K562 (cell line): ENCODE measurements at regions not wholly inside any gene's neighbourhood (a gene's known extent, or its start where the extent isn't known, plus 50 kb on each side); places are given as distances from the start of the nearest gene placed in this dataset.

ENCODE experiments used
- BMI1 ChIP-seq: fragments of 150-350 bp; IDR thresholded peaks from 2 replicates; pipeline ENCODE4 v1.6.1; 2014; ENCODE audit warnings: low read length
- ELF1 ChIP-seq: fragments of 200-800 bp; sonication (Bioruptor generic); IDR thresholded peaks from 2 replicates; pipeline ENCODE4 v1.6.1; 2016; ENCODE audit warnings: missing genetic modification characterization, missing compliant biosample characterization
- EZH2 ChIP-seq: IDR thresholded peaks from 2 replicates; pipeline ENCODE4 v1.6.1; 2012; ENCODE audit warnings: low read depth, mild to moderate bottlenecking, inconsistent platforms, low read length, borderline replicate concordance
- HDAC1 ChIP-seq, 2 experiments: fragments of 450-650 bp; IDR thresholded peaks; 2 replicates each; pipeline ENCODE4 v1.6.1; 2016 to 2017; ENCODE audit warnings: inconsistent platforms in 1 of 2, mild to moderate bottlenecking in 1 of 2, moderate library complexity in 1 of 2
- MYNN ChIP-seq, 2 experiments: sonication (generic); formaldehyde crosslinking in 1 of 2; IDR thresholded peaks; 2 replicates each; pipeline versions ENCODE4 v1.5.0 to v1.6.1; 2016 to 2020; ENCODE audit warnings: antibody characterized with exemption in 1 of 2, missing genetic modification reagents in 1 of 2
- NCOA1 ChIP-seq: fragments of 450-650 bp; IDR thresholded peaks from 2 replicates; pipeline ENCODE4 v1.6.1; 2016; ENCODE audit warnings: low read depth
- PHB2 ChIP-seq: fragments of 450-650 bp; IDR thresholded peaks from 2 replicates; pipeline ENCODE4 v1.6.1; 2017; ENCODE audit warnings: low read depth
- RBFOX2 ChIP-seq: fragments of 200-400 bp; formaldehyde crosslinking; IDR thresholded peaks from 2 replicates; pipeline ENCODE4 v1.6.1; 2017; ENCODE audit warnings: low read depth, mild to moderate bottlenecking, low read length, moderate library complexity
- SIX5 ChIP-seq, 2 experiments: IDR thresholded peaks; 2 replicates each; pipeline ENCODE4 v1.6.1; 2011; ENCODE audit warnings: low read length in 2 of 2, borderline replicate concordance in 1 of 2, low read depth in 1 of 2, mild to moderate bottlenecking in 1 of 2, moderate library complexity in 1 of 2; ENCODE audit not compliant: insufficient read depth in 1 of 2
- SREBF1 ChIP-seq: fragments of 150-350 bp; IDR thresholded peaks from 2 replicates; pipeline ENCODE4 v1.6.1; 2014; ENCODE audit warnings: antibody characterized with exemption, low read depth, low read length, borderline replicate concordance
- TCF3 ChIP-seq: sonication (generic); formaldehyde crosslinking; IDR thresholded peaks from 2 replicates; pipeline ENCODE4 v1.4.0; 2020; ENCODE audit warnings: mild to moderate bottlenecking, missing genetic modification reagents
- TF ChIP-seq, protein P1 (sequence below): fragments of 250-450 bp; sonication (Bioruptor Pico); IDR thresholded peaks from 2 replicates; pipeline ENCODE4 v1.6.1; 2021; ENCODE audit warnings: mild to moderate bottlenecking
- TF ChIP-seq, protein P2 (sequence below): fragments of 250-450 bp; sonication (Bioruptor Pico); IDR thresholded peaks from 2 replicates; pipeline ENCODE4 v1.8.0; 2022; ENCODE audit warnings: inconsistent platforms
- TF ChIP-seq, protein P3 (sequence below): fragments of 250-450 bp; sonication (Bioruptor Pico); IDR thresholded peaks from 2 replicates; pipeline ENCODE4 v1.8.0; 2022; ENCODE audit warnings: inconsistent platforms, mild to moderate bottlenecking, moderate library complexity, borderline replicate concordance
- TF ChIP-seq, protein P4 (sequence below), 2 experiments: IDR thresholded peaks; 2 replicates each; pipeline ENCODE4 v1.6.1; 2012; ENCODE audit warnings: improper control_type of control experiment in 2 of 2, low read depth in 2 of 2, low read length in 2 of 2, borderline replicate concordance in 1 of 2
- TF ChIP-seq, protein P5 (sequence below): fragments of 250-450 bp; sonication (Bioruptor Pico); IDR thresholded peaks from 2 replicates; pipeline ENCODE4 v1.9.0; 2021; ENCODE audit warnings: mild to moderate bottlenecking, inconsistent platforms

DNA sequence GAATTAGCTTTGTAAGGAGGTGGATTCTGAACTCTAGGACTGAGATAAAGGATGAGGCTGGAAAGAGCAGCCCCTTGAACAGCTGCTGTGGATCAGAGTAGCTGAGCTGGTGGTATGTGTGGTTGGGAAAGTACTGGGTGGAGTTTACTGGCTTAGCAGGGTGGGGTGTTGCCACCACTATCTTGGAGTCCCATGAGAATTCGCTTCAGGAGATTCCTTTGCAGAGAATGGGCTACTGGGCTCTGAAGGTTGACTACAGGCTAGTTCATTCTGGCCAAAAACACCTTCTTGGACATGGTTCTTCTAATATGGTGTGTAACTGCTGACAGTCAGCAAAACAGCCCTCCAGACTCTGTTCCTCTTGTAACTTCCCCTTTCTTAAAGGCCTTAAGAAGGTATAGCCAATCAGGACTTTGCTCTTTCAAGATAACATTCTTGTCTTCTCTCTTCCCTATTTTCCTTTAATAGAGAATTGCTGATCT lies 52.7 kb downstream of the TET3 start (continued):
- TF ChIP-seq ELF1 (tag) (no peak), HDAC1 (IDR thresholded peaks at IDR 0.05) (peak in 1 of 2 experiments; percentile 43; a peak in 1 of 4 replicates), BMI1 (no peak), PHB2 (no peak), TCF3 (CRISPR knock-in tag) (0 out of 2 replicates have a peak, but pooled peaks have one; percentile 23), SIX5 (IDR thresholded peaks at IDR 0.05; ENCODE audit: borderline replicate concordance in 1 of 2, insufficient read depth in 1 of 2, low read depth in 1 of 2, low read length in 2 of 2) (no peak), RBFOX2 (no peak), MYNN (IDR thresholded peaks at IDR 0.05) (no peak), MYNN (CRISPR knock-in tag; IDR thresholded peaks at IDR 0.05) (no peak), NCOA1 (no peak), EZH2 (no peak), SREBF1 (no peak)
- TF ChIP-seq, protein P1, sequence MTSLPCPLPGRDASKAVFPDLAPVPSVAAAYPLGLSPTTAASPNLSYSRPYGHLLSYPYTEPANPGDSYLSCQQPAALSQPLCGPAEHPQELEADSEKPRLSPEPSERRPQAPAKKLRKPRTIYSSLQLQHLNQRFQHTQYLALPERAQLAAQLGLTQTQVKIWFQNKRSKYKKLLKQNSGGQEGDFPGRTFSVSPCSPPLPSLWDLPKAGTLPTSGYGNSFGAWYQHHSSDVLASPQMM (CRISPR knock-in tag), result no peak
- TF ChIP-seq, protein P2, sequence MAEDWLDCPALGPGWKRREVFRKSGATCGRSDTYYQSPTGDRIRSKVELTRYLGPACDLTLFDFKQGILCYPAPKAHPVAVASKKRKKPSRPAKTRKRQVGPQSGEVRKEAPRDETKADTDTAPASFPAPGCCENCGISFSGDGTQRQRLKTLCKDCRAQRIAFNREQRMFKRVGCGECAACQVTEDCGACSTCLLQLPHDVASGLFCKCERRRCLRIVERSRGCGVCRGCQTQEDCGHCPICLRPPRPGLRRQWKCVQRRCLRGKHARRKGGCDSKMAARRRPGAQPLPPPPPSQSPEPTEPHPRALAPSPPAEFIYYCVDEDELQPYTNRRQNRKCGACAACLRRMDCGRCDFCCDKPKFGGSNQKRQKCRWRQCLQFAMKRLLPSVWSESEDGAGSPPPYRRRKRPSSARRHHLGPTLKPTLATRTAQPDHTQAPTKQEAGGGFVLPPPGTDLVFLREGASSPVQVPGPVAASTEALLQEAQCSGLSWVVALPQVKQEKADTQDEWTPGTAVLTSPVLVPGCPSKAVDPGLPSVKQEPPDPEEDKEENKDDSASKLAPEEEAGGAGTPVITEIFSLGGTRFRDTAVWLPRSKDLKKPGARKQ (CRISPR knock-in tag), result no peak
- TF ChIP-seq, protein P3, sequence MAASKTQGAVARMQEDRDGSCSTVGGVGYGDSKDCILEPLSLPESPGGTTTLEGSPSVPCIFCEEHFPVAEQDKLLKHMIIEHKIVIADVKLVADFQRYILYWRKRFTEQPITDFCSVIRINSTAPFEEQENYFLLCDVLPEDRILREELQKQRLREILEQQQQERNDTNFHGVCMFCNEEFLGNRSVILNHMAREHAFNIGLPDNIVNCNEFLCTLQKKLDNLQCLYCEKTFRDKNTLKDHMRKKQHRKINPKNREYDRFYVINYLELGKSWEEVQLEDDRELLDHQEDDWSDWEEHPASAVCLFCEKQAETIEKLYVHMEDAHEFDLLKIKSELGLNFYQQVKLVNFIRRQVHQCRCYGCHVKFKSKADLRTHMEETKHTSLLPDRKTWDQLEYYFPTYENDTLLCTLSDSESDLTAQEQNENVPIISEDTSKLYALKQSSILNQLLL (CRISPR knock-in tag), result no peak
- TF ChIP-seq, protein P4, sequence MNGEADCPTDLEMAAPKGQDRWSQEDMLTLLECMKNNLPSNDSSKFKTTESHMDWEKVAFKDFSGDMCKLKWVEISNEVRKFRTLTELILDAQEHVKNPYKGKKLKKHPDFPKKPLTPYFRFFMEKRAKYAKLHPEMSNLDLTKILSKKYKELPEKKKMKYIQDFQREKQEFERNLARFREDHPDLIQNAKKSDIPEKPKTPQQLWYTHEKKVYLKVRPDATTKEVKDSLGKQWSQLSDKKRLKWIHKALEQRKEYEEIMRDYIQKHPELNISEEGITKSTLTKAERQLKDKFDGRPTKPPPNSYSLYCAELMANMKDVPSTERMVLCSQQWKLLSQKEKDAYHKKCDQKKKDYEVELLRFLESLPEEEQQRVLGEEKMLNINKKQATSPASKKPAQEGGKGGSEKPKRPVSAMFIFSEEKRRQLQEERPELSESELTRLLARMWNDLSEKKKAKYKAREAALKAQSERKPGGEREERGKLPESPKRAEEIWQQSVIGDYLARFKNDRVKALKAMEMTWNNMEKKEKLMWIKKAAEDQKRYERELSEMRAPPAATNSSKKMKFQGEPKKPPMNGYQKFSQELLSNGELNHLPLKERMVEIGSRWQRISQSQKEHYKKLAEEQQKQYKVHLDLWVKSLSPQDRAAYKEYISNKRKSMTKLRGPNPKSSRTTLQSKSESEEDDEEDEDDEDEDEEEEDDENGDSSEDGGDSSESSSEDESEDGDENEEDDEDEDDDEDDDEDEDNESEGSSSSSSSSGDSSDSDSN (IDR thresholded peaks at IDR 0.05; ENCODE audit: borderline replicate concordance in 1 of 2, low read depth in 2 of 2, low read length in 2 of 2), result 0 out of 4 replicates have a peak, but pooled peaks of 1 of the 2 experiments have one; percentile 40
- TF ChIP-seq, protein P5, sequence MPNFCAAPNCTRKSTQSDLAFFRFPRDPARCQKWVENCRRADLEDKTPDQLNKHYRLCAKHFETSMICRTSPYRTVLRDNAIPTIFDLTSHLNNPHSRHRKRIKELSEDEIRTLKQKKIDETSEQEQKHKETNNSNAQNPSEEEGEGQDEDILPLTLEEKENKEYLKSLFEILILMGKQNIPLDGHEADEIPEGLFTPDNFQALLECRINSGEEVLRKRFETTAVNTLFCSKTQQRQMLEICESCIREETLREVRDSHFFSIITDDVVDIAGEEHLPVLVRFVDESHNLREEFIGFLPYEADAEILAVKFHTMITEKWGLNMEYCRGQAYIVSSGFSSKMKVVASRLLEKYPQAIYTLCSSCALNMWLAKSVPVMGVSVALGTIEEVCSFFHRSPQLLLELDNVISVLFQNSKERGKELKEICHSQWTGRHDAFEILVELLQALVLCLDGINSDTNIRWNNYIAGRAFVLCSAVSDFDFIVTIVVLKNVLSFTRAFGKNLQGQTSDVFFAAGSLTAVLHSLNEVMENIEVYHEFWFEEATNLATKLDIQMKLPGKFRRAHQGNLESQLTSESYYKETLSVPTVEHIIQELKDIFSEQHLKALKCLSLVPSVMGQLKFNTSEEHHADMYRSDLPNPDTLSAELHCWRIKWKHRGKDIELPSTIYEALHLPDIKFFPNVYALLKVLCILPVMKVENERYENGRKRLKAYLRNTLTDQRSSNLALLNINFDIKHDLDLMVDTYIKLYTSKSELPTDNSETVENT (CRISPR knock-in tag), result no peak
